NCI-H82 treated with DMSO at 0.1 percent for 48 hours (cell line): ENCODE measurements at regions not wholly inside any gene's neighbourhood (a gene's known extent, or its start where the extent isn't known, plus 50 kb on each side); places are given as distances from the start of the nearest gene placed in this dataset.
A peak's percentile ranks its signal among the peaks of the same experiment; 100 is the strongest.
"Not testable (repeated sequence)": the region's sequence is repeated elsewhere in the genome, so short reads cannot be mapped to it uniquely, and the experiment has no call there.

Experiments
- DNase-seq: peaks from one replicate; lab custom pipeline; 2025; ENCODE audit not compliant: unreplicated experiment; lab: John Stamatoyannopoulos, UW

DNA sequence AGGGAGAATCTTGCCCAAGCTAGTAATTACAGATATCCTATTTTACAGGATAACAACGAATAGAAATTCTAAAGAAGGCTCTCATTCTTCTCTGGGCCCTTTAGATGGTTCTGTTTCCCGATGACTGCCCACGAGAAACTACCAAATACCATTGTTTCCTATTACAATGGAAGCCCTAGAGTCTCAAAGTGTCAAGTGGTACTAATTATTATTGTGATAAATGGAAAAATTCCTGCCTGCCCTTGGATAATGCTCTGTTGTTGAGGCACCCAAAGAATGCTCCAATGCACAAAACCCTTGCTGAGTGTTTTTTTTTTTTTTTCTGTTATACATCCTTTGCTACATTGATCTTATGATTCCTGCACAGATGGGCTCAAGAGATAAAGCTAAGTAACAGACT is 504.5 kb downstream of the XPNPEP1 start:
- no peak for DNase-seq

DNA sequence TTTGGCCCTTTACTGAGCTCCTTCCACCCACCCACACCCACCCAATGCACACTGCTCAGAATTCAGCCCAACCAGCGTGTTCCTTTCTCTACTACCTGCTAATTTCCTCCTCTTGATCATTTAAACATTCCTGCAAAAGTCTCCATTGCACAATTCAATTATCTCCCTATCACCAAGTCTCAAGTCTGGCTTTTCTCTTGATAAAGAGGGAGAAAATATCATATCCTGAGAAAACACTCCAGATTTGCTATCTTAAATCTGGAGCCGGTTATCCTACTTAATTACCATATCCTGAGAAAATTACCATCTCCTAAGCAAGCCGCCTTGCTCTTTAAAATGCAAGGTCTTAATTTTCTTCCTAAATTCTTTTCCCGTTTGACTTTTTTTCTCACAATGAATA is 505.5 kb downstream of the XPNPEP1 start:
- DNase-seq: no peak

- DNase-seq: no peak
These were observed 511.0 kb downstream of the XPNPEP1 start for GRCh38 chr10:109412353-109412752.

GRCh38 chr10:109411917-109412316 is 511.4 kb downstream of the XPNPEP1 start:
- no peak for DNase-seq

DNA sequence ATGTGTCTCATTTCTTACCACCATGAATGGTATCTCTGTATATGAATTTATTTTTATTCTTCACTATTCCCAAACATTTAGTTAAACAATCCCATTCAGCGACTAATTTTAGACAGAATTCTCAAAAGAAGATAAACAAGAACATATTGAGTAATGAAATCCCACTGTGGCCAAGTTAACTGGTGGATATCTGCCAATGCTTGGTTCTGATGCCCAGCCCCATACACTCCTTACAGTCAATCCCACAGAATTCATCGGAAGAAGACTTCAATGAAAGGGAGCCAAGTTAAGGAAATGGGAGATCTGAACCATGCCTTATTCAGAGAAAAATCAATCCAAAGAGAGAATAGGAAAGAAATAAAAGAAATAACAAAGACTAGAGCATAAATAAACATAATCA is 518.0 kb downstream of the XPNPEP1 start:
- DNase-seq: no peak

GRCh38 chr10:109403551-109403950 is 519.8 kb downstream of the XPNPEP1 start:
- no peak for DNase-seq

GRCh38 chr10:109393425-109393824 is 529.9 kb downstream of the XPNPEP1 start:
- peak; percentile 63 for DNase-seq

DNA sequence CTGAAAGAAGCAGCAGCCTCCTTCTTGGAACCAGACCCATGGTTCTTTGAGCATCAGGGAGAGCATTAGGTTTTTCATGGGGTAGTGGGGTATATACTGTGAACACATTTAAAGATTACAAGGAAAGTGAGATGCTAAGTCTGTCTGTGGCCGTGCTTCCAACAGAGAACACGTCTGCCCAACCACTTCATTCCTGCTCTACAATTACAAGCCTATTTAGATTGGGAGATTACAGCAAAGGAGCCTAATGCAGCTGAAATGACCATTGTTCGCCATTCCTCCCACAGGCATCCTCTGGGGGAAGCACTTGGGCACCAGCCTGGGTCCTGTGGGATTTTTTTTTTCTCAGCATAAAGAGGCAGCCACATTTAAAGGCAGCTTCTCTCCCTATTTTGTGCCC is 536.4 kb downstream of the XPNPEP1 start:
- DNase-seq: no peak

- no peak for DNase-seq
These were observed 537.2 kb downstream of the XPNPEP1 start for GRCh38 chr10:109386101-109386500.

- no peak for DNase-seq
These were observed 544.1 kb downstream of the XPNPEP1 start for GRCh38 chr10:109379186-109379585.

DNA sequence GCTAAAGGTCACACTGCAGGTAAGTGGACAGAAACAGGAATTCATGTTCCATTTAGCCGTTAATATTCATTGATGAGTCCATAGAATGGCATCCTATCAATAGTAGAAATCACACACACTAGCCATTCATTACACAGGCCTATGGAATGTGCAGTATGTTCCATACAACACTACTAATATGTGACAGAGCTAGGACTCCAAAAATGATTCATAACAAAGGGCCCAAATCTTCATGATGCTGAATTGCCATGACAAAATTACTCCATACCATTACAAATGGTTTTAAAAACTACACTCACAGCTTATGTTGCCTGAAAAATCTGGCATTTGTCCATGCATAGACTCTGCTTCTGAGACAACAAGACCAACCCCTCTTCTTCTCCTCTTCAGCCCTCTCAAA is 549.1 kb downstream of the XPNPEP1 start:
- no peak for DNase-seq

DNA sequence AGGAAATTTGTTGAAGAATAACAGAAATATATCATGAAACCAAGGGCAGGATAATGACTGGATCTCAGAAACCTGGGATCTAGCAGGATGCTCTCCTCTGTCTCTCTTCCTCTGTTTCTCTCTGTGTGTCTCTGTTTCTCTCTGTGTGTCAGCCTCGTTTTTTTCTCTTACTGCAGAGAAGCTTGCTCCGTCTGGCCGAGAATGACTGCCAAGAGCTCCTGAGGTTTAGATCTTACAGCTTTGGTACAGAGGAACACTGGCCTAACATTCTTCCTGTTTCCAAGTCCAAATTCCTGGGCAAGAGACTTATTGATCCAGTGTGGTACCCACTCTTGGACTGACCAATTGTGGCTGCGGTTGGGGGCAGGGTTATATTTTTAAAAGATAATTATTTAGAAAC is 564.0 kb downstream of the XPNPEP1 start:
- DNase-seq: no peak

GRCh38 chr10:109358325-109358724 is 565.0 kb downstream of the XPNPEP1 start:
- DNase-seq: no peak

DNA sequence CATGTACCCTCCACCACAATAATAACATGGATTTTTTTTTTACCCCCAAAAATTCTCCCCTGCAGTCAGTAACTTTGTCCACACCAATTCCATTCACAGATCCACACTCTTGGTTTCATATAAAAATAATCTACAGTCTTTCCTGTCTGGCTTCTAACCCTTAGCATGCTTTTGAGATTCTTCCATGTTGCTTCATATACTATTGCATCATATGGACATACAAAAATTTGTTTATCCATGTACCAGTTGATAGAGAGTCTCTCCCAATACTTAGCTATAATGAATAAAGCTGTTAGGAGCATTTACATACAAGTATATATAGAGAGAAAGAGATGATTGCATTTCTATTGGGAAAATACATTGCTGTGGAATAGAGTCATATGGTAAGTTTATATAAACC is 575.0 kb downstream of the XPNPEP1 start:
- DNase-seq: no peak

DNA sequence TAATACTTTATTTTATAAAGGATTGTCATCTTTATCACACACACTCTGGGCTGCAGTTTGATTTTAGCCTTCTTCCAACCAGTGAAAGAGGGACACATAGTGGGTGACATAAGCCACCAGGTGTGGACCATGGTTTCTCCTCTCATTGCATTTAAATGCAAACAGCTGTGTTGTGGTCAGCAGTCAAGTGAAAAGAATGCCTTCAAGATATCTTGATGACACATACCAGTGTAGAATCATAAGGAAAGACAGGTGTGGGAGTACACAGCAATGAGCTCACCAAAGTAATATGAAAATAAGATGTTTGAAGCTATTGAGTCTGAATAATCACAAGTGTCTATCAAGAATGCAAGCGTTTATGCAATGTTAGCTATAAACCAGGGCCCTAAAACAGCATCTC is 580.0 kb downstream of the XPNPEP1 start:
- no peak for DNase-seq

DNA sequence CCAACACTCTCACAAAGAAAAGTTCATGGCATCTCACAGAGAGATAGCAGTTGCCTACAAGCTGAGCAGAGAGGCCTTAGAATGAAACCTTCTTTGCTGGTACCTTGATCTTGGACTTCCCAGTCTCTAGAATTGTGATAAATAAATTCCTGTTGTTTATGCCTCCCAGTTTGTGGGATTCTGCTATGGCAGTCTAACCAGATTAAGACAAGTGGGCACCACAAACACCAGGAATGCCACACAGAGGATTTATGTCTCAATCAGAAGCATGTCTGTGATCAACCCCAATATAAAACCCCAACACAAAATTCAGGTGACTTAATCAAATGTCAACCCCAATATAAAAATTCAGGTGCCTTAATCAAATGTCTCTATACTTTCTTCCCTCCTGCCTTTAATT is 581.3 kb downstream of the XPNPEP1 start:
- no peak for DNase-seq

GRCh38 chr10:109328001-109328400 is 595.3 kb downstream of the XPNPEP1 start:
- DNase-seq: no peak

GRCh38 chr10:109327266-109327665 is 596.0 kb downstream of the XPNPEP1 start:
- no peak for DNase-seq

- no peak for DNase-seq
These were observed 598.6 kb downstream of the XPNPEP1 start for GRCh38 chr10:109324721-109325120.

DNA sequence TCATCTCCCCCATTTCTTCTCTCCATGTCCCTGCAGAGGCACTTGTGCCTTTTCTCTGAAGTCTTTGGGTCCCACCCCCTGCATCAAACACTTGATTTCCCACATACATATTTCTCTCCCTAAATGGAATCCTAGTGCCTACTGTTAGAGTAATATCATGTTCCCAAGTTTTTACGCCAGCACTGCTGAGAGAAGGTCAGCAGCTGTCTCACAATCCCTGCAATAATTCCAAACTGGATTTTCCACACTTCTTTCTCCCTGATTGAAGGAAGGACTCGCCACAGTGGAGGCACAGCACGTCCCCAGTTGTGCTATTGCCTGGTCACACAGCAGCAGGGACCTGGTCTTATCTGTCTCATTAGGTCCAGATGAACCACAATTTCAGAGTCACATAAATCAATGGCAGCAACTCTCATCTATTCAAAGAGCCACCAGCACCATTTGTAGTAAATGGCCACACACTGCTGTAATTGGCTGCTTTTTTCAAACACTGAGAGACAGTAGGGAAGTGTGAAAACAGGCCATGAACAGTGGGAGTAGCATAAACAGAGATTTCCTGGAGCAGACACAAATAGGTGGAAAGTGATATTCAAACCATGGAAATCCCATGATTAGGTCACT is 605.5 kb downstream of the XPNPEP1 start:
- no peak for DNase-seq

DNA sequence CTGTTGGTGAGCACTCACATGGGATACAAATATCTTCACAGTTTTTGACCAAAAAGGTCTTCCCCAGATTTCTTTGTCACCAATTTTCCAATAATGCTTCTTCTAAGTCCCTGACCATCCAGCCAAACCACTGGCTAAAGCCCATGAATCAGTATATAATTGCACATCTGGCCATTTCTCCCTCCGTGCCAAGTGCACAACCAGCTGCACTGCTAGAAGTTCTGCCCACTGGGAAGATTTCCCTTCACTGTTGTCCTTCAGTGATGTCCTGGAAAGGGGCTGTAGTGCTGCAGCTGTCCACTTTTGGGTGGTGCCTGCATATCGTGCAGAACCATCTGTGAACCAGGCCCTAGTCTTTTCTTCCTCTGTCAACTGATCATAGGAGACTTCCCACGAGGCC is 609.3 kb downstream of the XPNPEP1 start:
- DNase-seq: not testable (repeated sequence)

DNA sequence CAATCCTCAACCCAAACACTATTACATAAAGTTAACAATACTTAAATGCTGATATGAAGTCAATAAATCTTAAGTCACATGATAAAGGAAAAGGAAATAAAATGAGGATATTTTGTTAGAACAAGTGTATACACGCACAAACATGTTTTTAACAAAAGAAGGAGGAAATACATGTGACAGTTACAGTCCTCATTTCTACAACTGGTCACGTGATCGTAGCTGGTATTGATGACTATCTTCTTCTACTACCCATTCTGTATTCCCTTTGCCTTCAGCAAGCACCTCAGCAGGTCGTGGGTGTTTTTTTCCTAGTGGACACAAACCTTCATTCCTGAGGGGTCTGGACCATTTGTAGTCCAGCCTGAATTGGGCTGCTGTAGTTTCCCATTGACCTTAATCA is 610.8 kb downstream of the XPNPEP1 start:
- not testable (repeated sequence) for DNase-seq

- DNase-seq: no peak
These were observed 614.3 kb downstream of the XPNPEP1 start for GRCh38 chr10:109308971-109309370.

DNA sequence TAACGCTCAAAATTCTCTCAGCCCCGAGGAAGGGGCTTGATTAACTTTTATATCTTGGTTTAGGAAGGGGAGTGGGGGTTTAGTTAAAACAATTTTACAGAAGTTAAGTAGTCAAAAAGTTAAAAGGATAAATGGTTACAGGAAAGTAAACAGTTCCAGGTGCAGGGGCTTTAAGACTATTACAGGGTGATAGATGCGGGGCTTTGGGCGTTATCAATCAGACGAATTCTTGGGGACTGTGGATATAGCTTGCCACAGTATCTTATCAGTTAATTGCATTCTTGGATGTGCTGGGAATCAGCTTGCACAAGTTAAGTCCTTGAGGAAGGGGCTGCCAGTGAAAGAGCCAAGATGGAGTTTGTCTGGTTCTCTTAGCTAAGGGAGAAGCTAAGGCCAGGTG is 616.2 kb downstream of the XPNPEP1 start:
- DNase-seq: not testable (repeated sequence)
